A673 (cell line): ENCODE measurements at regions not wholly inside any gene's neighbourhood (a gene's known extent, or its start where the extent isn't known, plus 50 kb on each side); places are given as distances from the start of the nearest gene placed in this dataset.
A peak's percentile ranks its signal among the peaks of the same experiment; 100 is the strongest.

Experiments
- BruUV-seq: library from RNA; stranded (reverse); fragments of 400-500 nt; replicated peaks from 2 replicates; lab custom pipeline; 2021; lab: Mats Ljungman, UMichigan
- CTCF ChIA-PET: fragments of 300-600 bp; sonication (Branson Sonifier 250); formaldehyde crosslinking; loops from one replicate; lab custom pipeline; 2022; ENCODE audit warnings: antibody characterized with exemption; lab: Charles Lee
- POLR2A ChIA-PET: fragments of 300-600 bp; sonication (Branson Sonifier 250); formaldehyde crosslinking; loops from one replicate; lab custom pipeline; 2022; ENCODE audit warnings: antibody characterized with exemption; ENCODE audit not compliant: low non-redundant PET; lab: Charles Lee
- DNase-seq: peaks from one replicate; pipeline ENCODE4 v3.0.0-alpha.2; 2015; ENCODE audit warnings: low spot score
- H3K27ac ChIP-seq: fragments of 200-600 bp; sonication (generic); 2 replicates; pipeline ENCODE4 v1.5.1; 2016; ENCODE audit warnings: mixed run types, low read depth, mild to moderate bottlenecking, mixed read lengths, antibody characterized with exemption, low read length; ENCODE audit not compliant: poor library complexity, severe bottlenecking
- H3K27me3 ChIP-seq: fragments of 200-600 bp; sonication (generic); replicated peaks from 2 replicates; pipeline ENCODE4 v1.6.1; 2017; ENCODE audit warnings: mixed run types, low read depth, mild to moderate bottlenecking, mixed read lengths, antibody characterized with exemption, low read length; ENCODE audit not compliant: insufficient read depth, poor library complexity
- H3K36me3 ChIP-seq: fragments of 200-600 bp; sonication (generic); 2 replicates; pipeline ENCODE4 v1.6.1; 2016; ENCODE audit warnings: mixed run types, mild to moderate bottlenecking, mixed read lengths, antibody characterized with exemption, low read length; ENCODE audit not compliant: insufficient read depth, poor library complexity, severe bottlenecking
- H3K4me1 ChIP-seq: fragments of 200-600 bp; sonication (generic); 2 replicates; pipeline ENCODE4 v1.6.1; 2017; ENCODE audit warnings: mixed run types, mild to moderate bottlenecking, mixed read lengths, antibody characterized with exemption, low read length; ENCODE audit not compliant: insufficient read depth, poor library complexity, severe bottlenecking
- H3K4me3 ChIP-seq: fragments of 200-600 bp; sonication (generic); 2 replicates; pipeline ENCODE4 v1.5.1; 2016; ENCODE audit warnings: low read depth, mixed run types, mild to moderate bottlenecking, mixed read lengths, low read length; ENCODE audit not compliant: poor library complexity, severe bottlenecking
- H3K9me3 ChIP-seq: fragments of 200-600 bp; sonication (generic); 2 replicates; pipeline ENCODE4 v1.6.1; 2016; ENCODE audit warnings: mixed run types, low read depth, mild to moderate bottlenecking, mixed read lengths, antibody characterized with exemption, low read length; ENCODE audit not compliant: poor library complexity, severe bottlenecking
- CTCF ChIP-seq: fragments of 300-800, 200-600 bp; sonication (generic); conservative IDR thresholded peaks from 2 replicates; pipeline ENCODE4 v1.5.1; 2017; ENCODE audit warnings: low read depth, mild to moderate bottlenecking, antibody characterized with exemption, low read length, moderate library complexity, mixed read lengths
- EZH2 ChIP-seq: fragments of 200-600 bp; sonication (generic); IDR thresholded peaks from 2 replicates; pipeline ENCODE4 v1.6.1; 2017; ENCODE audit warnings: borderline replicate concordance, low read depth, mild to moderate bottlenecking, mixed read lengths, antibody characterized with exemption, low read length; ENCODE audit not compliant: poor library complexity, severe bottlenecking
- intact Hi-C: fragments of 100-400 bp; cut with micrococcal nuclease; formaldehyde crosslinking; loops from one replicate; pipeline ENCODE4 v1.10.0; 2022; ENCODE audit not compliant: unreplicated experiment

GRCh38 chr4:45568694-45569093 lies 555.2 kb downstream of the GABRG1 start:
- no peak for DNase-seq
- no peaks in the 10 kb centered on the region for H3K9me3 ChIP-seq
- no TSS peak for BruUV-seq
- TF ChIP-seq CTCF (no peak), EZH2 (no peak)
- intact Hi-C loops = no loop called here
- no peak overlapping the region for H3K27ac ChIP-seq
- no peaks in the 10 kb centered on the region for H3K27me3 ChIP-seq
- H3K4me1 ChIP-seq = no peaks in the 10 kb centered on the region
- ChIA-PET POLR2A (no interaction called here), CTCF (no interaction called here)
- H3K4me3 ChIP-seq = no peak overlapping the region
- no peaks in the 10 kb centered on the region for H3K36me3 ChIP-seq

- H3K36me3 ChIP-seq = no peaks in the 10 kb centered on the region
- ChIA-PET POLR2A (no interaction called here), CTCF (no interaction called here)
- BruUV-seq = no TSS peak
- no peaks in the 10 kb centered on the region for H3K27me3 ChIP-seq
- no peak overlapping the region for H3K4me3 ChIP-seq
- no peak for DNase-seq
- TF ChIP-seq CTCF = no peak
- TF ChIP-seq EZH2 = no peak
- H3K27ac ChIP-seq = no peak overlapping the region
- intact Hi-C loops = no loop called here
- no peaks in the 10 kb centered on the region for H3K4me1 ChIP-seq
- no peaks in the 10 kb centered on the region for H3K9me3 ChIP-seq
Measured at GRCh38 chr4:45566896-45567603, 556.8 kb downstream of the GABRG1 start.

GRCh38 chr4:45554423-45554822 lies 569.4 kb downstream of the GABRG1 start:
- no peaks in the 10 kb centered on the region for H3K36me3 ChIP-seq
- H3K4me3 ChIP-seq = no peak overlapping the region
- H3K9me3 ChIP-seq = no peaks in the 10 kb centered on the region
- BruUV-seq = no TSS peak
- intact Hi-C loops = loop anchor here (10.0 kb wide), 1 partner anchor 720 kb away; no protein-coding TSS in a partner anchor
- TF ChIP-seq EZH2 (no peak), CTCF (no peak)
- ChIA-PET CTCF (no interaction called here), POLR2A (no interaction called here)
- H3K27me3 ChIP-seq = no peaks in the 10 kb centered on the region
- DNase-seq = peak; percentile 10
- H3K27ac ChIP-seq = no peak overlapping the region
- no peaks in the 10 kb centered on the region for H3K4me1 ChIP-seq
